Endothelial cell (in vitro differentiated cells): ENCODE measurements at regions not wholly inside any gene's neighbourhood (a gene's known extent, or its start where the extent isn't known, plus 50 kb on each side); places are given as distances from the start of the nearest gene placed in this dataset.

Experiments
- DNase-seq: peaks from one replicate; pipeline ENCODE4 v3.0.0; 2021; ENCODE audit warnings: low spot score
- H3K27ac Mint-ChIP-seq: one replicate; pipeline ENCODE4 v1.8.0; 2021; ENCODE audit warnings: mixed read lengths, inconsistent platforms; ENCODE audit not compliant: unreplicated experiment
- H3K27me3 Mint-ChIP-seq: one replicate; pipeline ENCODE4 v1.8.0; 2021; ENCODE audit warnings: mild to moderate bottlenecking, moderate library complexity, mixed read lengths, inconsistent platforms; ENCODE audit not compliant: unreplicated experiment
- H3K36me3 Mint-ChIP-seq: one replicate; pipeline ENCODE4 v1.8.0; 2021; ENCODE audit warnings: mild to moderate bottlenecking, low read depth, mixed read lengths, inconsistent platforms; ENCODE audit not compliant: unreplicated experiment
- H3K4me1 Mint-ChIP-seq: one replicate; pipeline ENCODE4 v1.8.0; 2021; ENCODE audit warnings: mild to moderate bottlenecking, mixed read lengths, inconsistent platforms; ENCODE audit not compliant: unreplicated experiment
- H3K4me3 Mint-ChIP-seq: one replicate; pipeline ENCODE4 v1.8.0; 2021; ENCODE audit warnings: mild to moderate bottlenecking, mixed read lengths, inconsistent platforms; ENCODE audit not compliant: unreplicated experiment
- H3K9me3 Mint-ChIP-seq: one replicate; pipeline ENCODE4 v1.8.0; 2021; ENCODE audit warnings: mixed read lengths, inconsistent platforms; ENCODE audit not compliant: unreplicated experiment
- CTCF ChIP-seq: fragments of 200-600 bp; sonication (generic); IDR thresholded peaks from one replicate; pipeline ENCODE4 v1.5.0; 2021; ENCODE audit warnings: antibody characterized with exemption; ENCODE audit not compliant: unreplicated experiment

DNA sequence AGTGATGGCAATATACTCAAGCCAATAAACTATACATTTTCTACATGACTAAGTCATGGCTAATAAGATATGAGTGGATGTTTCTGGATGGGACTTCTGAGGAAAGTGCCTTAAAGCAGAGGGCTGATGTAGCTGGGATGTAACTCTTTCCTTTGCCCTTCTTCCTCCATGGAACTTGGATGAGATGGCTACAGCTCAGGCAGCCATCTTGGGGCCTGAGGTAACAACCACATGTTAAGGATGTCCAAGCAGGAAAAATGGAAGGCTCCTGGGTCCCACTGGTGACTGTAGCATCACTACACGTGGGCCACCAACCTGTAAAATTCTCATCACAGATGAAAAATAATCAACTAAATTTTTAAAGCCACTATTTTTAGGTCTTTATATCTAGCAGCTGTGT is 54.4 kb upstream of the GRIP1 start:
- Mint-ChIP-seq H3K36me3 (no peaks in the 10 kb centered on the region), H3K27me3 (peaks cover 2% of the 10 kb centered on the region), H3K4me3 (no peak overlapping the region), H3K9me3 (no peaks in the 10 kb centered on the region), H3K27ac (no peak overlapping the region), H3K4me1 (peaks cover 8% of the 10 kb centered on the region)
- DNase-seq: no peak
- no peak for TF ChIP-seq CTCF

GRCh38 chr12:66733839-66734238 is 55.0 kb upstream of the GRIP1 start:
- no peak for TF ChIP-seq CTCF
- Mint-ChIP-seq H3K27ac (no peak overlapping the region), H3K36me3 (no peaks in the 10 kb centered on the region), H3K4me3 (no peak overlapping the region), H3K27me3 (peaks cover 2% of the 10 kb centered on the region), H3K4me1 (peaks cover 8% of the 10 kb centered on the region), H3K9me3 (no peaks in the 10 kb centered on the region)
- DNase-seq: no peak

DNA sequence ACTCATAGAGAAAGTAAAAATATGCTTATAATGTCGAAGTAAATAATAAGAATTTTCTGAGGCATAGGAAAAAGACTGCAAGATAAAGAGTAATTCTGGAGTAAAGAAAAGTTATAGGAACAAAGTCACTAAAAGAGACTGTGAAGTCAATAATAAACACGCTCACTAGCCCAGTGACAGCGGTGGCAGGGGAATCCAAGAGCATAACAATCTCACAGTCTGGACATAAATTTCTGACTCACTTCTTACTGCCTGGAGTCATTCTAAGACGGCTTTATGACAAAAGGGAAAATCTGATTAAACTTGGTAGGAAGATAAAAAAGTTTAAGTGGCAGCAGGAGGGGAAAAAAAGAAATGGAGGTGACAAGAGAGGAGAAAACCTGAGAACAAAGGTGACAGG is 56.4 kb upstream of the GRIP1 start:
- H3K9me3 Mint-ChIP-seq: no peaks in the 10 kb centered on the region
- no peak for TF ChIP-seq CTCF
- no peak for DNase-seq
- no peaks in the 10 kb centered on the region for H3K36me3 Mint-ChIP-seq
- peaks cover 15% of the 10 kb centered on the region for H3K4me1 Mint-ChIP-seq
- H3K4me3 Mint-ChIP-seq: no peak overlapping the region
- H3K27ac Mint-ChIP-seq: no peak overlapping the region
- H3K27me3 Mint-ChIP-seq: peaks cover 2% of the 10 kb centered on the region

GRCh38 chr12:66736931-66737330 is 58.1 kb upstream of the GRIP1 start:
- H3K4me3 Mint-ChIP-seq: no peak overlapping the region
- no peak for DNase-seq
- no peaks in the 10 kb centered on the region for H3K36me3 Mint-ChIP-seq
- no peaks in the 10 kb centered on the region for H3K9me3 Mint-ChIP-seq
- no peak for TF ChIP-seq CTCF
- no peak overlapping the region for H3K27ac Mint-ChIP-seq
- peaks cover 2% of the 10 kb centered on the region for H3K27me3 Mint-ChIP-seq
- H3K4me1 Mint-ChIP-seq: peaks cover 15% of the 10 kb centered on the region

DNA sequence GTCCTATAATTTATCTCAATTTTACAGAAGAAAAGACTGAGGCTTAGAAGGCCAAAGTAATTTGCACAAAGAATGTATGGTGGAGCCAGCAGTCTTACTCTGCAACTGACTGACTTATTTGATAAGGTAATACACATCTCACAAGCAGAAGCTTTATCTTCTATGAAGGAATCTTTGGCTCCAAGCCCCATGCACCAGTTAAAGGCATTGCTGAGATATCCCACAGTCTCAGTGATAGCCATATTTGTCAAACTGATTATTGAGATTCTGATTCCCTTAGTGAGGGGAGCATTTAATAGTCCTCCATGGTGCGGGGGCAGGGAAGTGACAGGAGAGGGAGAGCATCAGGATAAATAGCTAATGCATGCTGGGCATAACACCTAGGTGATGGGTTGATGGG is 60.4 kb upstream of the GRIP1 start:
- no peak for DNase-seq
- H3K9me3 Mint-ChIP-seq: no peaks in the 10 kb centered on the region
- H3K4me3 Mint-ChIP-seq: no peak overlapping the region
- no peaks in the 10 kb centered on the region for H3K36me3 Mint-ChIP-seq
- no peaks in the 10 kb centered on the region for H3K27me3 Mint-ChIP-seq
- TF ChIP-seq CTCF: no peak
- no peak overlapping the region for H3K27ac Mint-ChIP-seq
- peaks cover 12% of the 10 kb centered on the region for H3K4me1 Mint-ChIP-seq
